ENCODE measurements at regions not wholly inside any gene's neighbourhood (a gene's known extent, or its start where the extent isn't known, plus 50 kb on each side); places are given as distances from the start of the nearest gene placed in this dataset.

DNA sequence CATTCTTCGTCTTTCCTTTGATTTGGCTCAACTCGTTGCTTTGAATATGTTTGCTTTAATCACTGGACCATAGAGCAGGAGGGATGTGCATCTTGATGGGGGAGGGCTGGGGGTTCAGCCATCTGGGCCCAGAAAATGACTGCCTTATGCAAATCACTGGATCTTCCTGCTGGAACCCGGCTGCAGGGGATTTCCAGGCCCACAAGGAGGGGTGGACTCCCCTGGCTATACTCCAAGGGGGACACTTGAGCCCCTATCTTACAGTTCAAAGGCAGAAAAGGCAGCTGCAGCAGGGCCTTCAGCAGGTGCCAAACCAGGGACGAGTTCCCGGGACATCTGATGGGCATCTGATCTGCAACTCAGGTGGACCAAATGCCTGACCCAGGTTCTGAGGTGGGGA lies 122.5 kb downstream of the DICER1 start:
- DNase-seq (ENCODE audit: low spot score) = no peak

DNA sequence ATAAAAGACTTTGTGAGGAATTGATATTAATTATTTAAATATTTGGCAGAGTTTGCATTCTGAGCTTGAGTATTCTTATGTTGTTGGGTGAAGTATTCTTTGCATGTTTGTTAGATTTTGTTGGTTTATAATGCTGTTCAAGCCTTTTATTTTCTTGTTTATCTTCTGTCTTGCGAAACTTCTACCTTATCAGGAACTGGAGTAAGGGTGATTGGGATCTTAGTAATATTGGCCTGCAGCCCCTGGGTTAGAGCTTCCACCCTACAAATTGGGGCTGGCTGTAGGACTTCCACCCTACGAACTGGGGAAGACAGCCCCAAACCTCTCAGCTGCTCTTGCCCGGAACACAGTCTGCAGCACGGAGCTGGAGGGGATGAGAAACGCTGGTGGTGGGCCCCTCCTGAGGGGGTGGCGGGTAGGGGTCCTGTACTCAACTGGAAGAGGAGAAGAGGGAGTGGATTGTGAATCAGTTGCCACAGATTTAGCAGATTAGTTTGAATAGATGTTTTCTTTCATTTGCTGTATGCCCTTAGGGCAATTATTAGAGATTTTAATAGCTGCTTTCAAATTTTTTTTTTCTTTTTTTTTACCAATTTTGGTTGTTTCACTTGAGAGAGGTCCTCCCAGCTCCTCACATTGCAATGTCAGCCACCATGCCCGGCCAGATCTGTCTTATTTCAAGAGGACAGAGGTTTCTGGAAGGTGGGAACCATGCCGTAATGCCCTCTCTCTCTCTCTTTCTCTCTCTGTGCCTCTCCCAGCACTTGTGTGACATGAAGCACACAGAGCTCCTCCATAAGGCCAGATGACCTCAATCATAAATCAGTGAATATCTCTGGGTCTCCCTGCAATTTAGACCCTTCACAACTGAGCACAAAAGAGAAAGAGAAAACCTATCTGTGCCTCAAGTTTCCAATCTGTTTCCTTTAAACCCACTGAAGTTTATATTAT lies 123.4 kb downstream of the DICER1 start:
- DNase-seq (ENCODE audit: low spot score) = no peak

DNA sequence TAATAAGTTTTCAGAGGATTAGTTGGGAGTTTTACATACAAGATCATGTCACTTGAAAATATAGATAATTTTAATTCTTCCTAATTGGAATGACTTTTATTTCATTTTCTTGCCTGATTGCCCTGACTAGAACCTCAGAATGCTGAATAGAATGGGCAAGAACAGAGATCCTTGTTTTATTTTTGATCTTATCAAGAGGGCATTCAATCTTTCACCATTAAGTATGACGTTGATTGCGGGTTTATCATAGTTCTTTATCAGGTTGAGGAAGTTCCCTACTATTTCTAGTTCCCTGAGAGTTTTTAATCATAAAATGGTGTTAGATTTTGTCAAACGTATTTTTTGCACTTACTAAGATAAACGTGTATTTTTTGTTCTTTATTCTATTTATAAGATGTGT lies 124.3 kb downstream of the DICER1 start:
- no peak for DNase-seq (ENCODE audit: low spot score)

DNA sequence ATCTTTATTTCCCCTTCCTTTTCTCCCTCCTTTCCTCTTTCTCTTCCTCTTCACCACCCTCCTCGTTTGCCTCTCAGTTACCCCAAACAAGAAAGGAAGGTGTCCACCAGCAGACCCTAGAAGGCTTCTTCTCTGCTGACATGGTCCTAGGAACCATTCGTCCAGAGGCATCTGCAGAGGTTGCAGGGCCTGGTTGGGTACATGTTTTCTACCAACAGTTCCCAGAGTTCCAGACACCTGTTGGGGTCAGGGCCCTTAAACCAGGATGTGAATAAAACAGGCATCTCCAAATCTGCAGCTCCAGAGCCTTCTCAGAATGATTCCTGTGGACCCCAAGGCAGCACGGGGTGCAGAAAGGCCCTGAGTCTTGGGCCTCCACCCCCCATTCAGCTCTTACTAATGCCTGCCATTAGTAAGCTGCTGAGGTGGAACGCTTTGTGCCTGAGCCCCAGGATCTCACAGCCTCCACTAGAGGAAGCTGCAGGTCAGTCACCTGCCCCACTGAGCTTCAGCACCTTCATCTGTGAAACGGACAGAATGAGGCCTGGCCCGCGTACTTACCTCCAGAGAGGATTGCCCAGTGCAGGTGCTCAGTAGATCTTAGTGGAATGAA lies 130.4 kb downstream of the DICER1 start:
- no peak for DNase-seq (ENCODE audit: low spot score)

DNA sequence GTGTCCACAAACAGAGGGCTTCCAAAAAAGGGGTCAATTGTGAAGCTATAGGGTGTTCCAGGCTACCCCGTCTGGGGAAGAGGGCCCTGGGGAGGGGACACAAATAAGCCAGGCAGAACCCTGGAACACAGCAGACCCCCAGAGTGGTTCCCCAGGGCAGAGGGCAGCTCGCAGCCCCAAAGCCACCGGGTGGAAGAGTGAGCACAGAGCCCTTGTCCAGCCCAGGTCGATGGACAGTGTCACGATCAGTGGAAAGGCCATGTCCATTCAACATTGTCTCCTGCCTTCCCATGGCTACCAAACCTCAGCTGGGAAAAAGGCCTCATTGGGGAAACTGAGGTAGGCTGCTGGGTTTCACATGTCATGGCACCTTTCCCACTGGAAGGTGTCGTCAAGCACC lies 131.4 kb downstream of the DICER1 start:
- no peak for DNase-seq (ENCODE audit: low spot score)

DNA sequence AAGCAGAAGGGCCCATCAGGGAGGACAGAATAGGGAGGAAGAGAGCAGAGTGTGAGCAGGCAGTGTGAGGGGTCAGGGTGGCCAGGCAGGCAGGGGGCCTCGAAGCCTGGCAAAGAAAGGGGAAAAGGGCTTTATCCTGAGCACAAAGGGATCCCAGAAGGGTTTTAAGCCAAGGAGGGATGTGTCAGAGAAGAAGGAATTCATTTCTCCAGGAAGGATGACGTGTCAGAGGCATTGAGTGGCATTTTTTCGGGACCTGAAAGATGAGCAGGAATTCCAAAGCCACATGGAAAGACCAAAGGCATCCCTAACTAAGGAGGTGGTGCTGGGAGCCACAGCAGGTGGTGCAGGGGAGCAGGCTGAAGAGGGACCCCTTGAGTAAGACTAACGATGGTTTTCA lies 132.1 kb downstream of the DICER1 start:
- DNase-seq (ENCODE audit: low spot score) = no peak

DNA sequence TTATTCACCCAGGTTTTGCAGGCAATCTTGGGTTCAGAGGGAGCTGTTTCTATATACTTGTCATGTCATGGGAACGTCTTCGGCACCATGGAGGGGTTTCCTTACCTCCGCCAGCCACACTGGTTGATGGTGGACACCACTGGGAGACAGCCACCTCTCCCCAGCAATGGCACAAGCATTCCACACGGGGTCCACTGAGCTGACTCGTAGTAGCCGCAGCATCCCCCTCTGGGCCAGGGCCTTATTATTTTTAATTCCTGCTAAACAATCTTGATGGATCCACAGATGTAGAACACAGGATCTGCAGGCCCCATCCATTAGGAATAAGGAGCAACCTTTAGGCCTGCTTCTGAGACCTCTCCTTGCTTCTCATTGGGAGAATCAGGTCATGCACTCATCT lies 132.9 kb downstream of the DICER1 start:
- no peak for DNase-seq (ENCODE audit: low spot score)

DNA sequence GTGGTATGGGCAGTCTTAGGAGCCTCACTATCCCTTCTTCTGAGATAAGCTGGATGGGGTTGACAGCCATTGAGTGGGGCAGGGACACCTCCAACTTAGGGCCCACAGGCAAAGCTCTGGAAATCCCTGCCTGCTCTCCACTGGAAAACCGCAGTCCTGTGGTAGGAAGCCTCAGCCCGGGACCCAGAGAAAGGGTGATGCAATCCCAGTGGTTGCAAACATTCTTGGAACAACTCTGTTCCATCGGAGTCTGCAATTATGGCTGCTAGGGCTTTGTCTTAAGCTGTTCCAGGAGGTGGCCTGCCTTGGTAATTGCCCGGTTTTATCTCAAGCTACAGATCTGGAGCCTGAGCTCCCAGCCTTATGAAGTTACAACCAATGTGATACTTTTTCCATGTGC lies 133.4 kb downstream of the DICER1 start:
- no peak for DNase-seq (ENCODE audit: low spot score)

DNA sequence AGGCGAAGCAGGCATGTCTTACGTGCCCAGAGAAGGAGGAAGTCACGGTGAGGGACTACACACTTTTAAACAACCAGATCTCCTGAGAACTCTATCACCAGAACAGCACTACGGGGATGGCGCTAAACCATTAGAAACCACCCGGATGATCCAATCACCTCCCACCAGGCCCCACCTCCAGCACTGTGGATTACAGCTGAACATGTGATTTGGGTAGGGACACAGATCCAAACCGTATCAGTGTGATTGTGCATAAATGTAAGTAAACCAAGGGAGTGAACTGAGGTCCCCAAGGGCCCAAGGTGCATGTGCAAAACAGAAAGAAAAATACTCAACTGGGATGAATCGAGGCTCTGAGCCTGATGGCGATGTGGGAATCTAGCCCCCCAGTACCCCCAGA lies 134.2 kb downstream of the DICER1 start:
- no peak for DNase-seq (ENCODE audit: low spot score)

DNA sequence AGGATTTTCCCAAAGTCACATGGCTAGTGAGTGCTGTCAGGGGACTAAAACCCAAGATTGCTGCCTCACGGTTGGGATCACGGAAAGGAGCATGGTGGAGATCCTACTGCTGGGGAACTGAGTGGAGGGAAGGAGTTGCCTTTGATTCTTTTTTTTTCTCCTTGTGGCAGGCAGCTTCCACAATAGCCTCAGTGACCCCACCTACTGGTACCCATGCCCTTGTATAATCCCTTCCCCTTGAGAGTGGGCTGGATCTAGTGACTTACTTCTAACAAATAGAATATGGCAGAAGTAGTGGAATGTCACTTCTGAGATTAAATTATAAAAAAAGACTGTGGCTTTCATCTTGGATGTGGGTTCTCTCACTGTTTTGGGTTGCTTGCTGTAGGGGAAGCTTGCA lies 135.7 kb downstream of the DICER1 start:
- DNase-seq (ENCODE audit: low spot score) = no peak

DNA sequence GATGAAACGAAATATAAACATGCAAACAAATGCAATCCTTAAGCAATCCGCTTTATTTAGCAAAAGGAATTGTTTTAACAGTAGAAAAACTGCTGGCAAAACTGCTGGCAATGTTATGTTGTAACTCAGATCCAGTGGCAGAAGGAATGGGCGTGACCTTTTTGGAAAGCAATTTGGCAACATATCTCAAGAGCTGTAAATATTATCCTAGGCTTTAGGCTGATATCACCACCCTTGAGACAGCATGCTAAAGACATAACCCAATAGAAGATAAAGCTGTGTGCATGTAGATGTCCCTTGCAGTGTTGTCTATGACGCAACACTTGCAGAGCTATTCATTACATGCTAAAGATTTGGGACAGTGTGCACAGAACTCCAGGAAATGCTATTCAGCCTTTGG lies 138.5 kb downstream of the DICER1 start:
- DNase-seq (ENCODE audit: low spot score) = no peak

DNA sequence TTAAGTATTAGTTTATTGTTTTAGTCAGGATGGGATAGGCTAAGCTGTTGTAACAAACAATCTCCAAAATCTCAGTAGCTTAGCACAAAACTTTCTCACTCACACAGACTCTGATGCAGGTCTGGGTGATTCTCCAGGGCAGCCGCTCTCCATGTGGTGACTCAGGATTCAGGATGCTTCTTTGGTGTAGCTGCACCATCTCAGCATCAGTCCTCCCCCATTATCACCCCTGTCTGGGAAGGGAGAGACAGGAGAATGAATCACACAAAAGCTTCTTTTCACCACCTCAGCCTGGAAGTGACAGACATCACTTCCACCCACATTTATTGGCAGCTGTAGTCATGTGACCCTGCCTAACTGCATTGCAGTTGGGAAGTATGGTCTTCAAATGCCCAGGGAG lies 142.3 kb downstream of the DICER1 start:
- DNase-seq (ENCODE audit: low spot score) = no peak

DNA sequence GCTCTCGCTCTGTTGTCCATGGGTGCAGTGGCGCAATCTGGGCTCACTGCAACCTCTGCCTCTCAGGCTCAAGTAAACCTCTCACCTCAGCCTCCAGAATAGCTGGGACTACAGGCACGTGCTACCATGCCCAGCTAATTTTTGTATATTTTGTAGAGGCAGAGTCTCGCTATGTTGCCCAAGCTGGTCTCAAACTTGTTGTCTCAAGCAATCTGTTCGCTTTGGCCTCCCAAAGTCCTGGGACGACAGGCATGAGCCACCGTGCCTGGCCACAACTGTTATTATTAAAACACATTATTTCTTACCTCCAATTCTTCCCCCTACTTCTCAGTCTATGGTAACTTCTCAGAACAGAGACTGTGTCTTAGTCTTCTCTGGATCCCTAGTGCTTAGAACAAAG lies 143.3 kb downstream of the DICER1 start:
- DNase-seq (ENCODE audit: low spot score) = no peak

DNA sequence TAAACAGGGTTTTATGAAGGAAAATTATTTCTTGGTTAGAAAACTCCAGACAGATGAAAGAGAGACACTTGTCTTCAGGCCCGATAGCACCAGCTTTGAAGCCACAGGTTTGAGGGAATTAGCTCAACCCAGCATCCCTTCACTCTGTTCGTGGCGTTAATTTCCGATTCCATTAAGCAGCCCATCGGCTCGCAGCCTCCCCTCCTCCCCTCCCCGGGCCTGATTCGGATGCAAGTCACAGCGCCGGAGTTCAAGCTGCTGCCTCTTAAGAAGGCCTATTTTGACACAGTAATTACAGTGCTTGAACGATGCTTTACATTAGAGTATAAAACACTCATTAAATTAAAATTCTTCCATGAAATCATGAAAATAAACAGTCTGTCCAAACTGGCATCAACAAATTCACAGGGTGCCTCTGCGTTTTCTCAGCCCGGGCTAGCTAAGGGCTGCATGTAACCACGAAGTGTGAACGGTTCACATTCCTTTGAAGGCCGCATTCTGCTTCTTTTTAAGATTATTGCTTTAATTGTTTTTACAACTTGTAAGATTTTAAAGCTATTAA lies 145.8 kb downstream of the DICER1 start:
- DNase-seq (ENCODE audit: low spot score) = no peak

DNA sequence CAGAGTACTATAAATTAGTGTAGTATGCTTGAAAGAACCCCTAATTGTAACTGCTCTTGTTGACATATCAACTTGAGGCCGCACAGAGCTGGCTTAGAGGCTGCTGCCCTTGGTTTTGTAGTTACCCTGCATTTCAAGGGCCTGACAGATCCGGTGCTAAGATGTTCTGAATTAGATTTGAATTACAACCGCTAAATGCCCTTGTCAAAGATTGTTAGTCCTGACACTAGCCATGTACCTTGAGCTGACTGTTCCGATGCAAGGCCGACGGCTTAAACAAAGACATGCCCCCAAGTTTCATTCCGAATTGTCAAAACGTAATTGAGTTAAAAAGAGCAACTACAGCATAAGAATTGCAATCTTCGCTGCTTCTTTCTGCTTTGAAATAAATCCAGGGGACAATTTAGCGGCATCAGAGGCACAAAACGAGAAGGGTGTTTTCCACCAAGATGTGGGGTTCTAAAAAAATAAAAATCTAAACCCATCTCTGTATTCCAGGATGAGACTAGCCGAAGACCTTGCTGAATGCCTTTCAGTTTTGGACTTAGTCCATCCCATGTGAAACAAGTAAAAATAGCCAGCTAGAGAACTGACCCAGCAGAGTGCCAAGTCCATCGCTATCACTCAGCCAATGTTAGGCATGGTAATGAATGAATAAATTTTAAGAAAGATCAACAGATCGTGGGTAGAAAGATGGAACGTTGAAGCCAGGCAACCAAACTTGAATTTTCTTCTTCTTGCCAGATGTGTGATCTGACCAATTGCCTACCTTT lies 148.7 kb downstream of the DICER1 start:
- DNase-seq (ENCODE audit: low spot score) = no peak

DNA sequence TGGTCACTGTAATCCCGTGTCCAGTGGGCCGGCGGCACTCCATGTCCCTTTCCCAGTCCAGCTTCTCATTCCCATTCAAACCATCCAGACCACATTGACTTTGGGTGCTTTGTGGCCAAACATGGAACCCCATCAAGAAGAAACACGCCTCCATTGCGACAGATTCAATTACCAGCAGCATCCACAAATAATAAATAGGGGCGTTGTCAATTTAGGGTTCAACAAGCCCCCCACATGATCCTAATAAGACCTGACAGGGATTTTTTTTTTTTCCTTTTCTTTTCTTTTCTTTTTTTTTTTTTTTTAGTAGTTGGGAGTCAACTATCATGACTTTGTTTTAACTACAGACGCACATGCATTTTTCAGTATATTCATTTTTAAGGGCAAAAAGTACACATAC lies 149.4 kb downstream of the DICER1 start:
- no peak for DNase-seq (ENCODE audit: low spot score)

DNA sequence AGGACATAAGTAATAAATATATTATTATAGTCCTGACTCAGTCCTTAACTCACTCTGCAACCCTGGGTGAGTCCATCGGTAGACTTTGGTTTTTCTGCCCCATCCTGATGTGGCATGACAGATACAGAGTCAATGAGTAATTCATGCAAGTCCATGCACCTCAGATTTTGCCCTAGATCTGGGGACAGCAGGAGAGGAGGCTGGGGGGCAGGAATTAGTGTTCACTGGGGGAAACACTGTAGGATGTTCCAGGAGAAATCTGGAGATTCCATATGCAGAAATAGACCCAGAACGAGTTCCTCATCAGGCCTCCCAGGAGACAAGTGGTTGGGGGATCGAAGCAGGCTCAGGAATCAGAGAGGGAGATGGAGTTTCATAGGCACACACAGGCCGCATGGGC lies 150.8 kb downstream of the DICER1 start:
- no peak for DNase-seq (ENCODE audit: low spot score)

DNA sequence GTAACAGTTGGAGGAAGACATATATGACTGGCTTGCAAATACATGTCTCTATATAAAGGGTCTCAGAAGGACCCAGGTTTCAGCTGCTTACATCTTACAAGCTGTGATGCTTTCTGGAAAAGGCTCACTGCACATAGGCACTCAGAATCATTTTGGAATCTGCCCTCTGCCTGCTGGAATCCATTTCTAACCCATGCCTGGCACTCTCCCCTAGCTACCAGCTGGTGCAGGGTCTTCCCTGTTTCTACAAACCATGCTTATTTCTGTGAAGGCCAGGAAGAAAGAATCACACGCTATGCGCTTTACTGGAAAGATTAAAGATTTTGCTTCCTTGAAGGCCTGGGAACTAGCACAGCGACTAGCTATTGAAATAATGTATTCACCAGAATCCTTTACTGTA lies 151.3 kb downstream of the DICER1 start:
- DNase-seq (ENCODE audit: low spot score) = no peak

DNA sequence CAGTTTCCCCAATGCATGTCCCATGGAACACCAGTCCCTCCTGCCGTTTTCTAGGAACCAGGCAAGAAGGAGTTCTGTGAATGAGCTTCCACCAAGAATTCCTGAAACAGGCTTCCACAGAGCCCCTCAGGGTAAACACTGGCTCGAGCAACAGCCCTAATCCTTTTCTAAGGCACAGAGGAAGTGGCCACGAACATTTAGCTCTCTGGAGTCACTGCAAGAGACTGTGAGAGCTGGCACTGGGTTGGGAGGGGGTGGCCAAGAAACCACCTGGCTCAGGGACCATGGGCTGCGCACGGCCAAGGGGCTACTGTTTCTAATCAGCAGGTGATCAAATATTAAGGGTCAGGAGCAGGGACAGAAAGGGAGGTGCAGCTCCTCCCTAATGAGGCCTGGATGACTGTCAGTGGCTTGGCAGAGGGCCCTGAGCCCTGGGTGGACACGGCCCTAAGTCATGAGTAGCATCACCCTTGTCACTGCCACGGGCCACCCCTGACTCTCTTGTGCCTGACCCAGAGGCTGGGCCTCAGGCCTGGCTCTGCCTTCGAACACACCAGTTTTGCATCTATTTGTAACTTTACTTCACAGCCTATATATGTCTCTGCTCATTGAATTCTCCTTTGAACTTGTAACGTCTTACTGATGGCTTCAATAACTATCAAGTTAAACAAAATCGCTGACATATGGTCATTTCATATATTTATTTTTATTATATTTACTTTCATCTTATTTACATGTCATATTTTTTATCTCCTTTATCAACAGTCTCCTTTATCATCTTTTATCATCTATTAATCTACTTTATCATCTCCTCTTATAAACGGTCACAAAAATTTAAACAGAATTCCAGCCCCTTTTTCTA lies 154.0 kb downstream of the DICER1 start:
- DNase-seq (ENCODE audit: low spot score) = no peak

DNA sequence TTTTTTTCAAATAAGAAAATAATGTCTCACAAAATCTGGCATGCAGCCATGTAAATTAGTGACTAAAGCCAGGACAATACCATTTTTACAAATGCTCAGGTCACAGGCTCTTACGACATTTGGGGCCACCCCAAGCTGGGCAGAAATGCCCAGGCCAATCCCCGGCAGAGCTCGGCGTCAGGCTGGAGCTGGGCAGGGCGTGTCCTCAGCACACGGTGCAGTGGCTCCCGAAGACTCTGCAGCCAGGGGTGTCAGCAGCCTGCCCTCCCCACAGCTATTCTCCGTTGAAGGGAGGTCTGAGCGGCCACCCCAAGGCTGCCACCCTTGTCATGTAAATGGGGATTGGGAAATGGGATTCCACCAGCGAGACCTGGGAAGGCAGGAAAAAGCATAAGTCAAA lies 158.6 kb downstream of the DICER1 start:
- DNase-seq (ENCODE audit: low spot score) = no peak

DNA sequence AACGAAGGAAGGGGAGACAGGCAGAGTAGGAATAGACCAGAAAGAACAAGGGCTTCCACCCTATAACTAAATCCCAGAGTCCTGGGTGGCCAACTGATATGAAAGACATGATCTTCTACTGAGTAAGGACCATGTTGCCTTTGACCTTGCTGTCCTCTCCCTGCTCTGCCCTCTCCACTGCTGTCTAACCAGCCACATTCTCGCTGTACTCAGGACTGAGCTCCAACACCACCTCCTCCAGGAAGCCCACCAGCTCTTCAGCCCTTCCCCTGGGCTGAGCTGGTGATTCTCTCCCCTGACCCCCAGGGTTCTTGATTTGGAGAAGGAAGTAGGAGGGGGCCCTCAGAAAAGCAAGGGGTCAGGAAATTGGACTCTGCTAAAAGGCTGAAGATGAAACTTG lies 159.2 kb downstream of the DICER1 start:
- DNase-seq (ENCODE audit: low spot score) = no peak

DNA sequence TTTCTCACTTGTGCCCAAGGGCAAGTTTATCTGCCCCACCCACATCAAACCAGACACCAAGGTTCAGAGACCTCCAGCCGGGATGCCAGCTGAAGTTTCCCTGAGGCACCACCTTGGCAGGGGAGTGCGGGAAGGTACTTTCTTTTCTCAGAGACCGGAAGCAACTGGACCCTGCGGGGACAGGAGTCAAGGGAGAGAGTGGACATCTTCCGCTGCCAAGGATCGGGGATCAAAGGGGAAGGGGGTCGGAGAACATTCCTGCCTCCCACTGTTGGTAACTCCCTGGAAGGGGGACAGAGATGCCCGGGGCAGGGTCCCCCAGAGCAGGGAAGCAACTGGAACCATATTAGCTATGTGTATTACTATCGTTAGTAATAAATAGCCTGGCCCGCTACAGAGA lies 161.8 kb downstream of the DICER1 start:
- no peak for DNase-seq (ENCODE audit: low spot score)
